Retinal pigment epithelial cell (primary cell): ENCODE measurements at regions not wholly inside any gene's neighbourhood (a gene's known extent, or its start where the extent isn't known, plus 50 kb on each side); places are given as distances from the start of the nearest gene placed in this dataset.
"Not testable (repeated sequence)": the region's sequence is repeated elsewhere in the genome, so short reads cannot be mapped to it uniquely, and the experiment has no call there.

Experiments used
- DNase-seq: peaks from one replicate; pipeline ENCODE4 v3.0.0-alpha.2; 2010; ENCODE audit warnings: low read depth
- H3K4me3 ChIP-seq: 2 replicates; pipeline ENCODE4 v1.5.1; 2011; ENCODE audit warnings: mild to moderate bottlenecking, low read length, control low read depth, moderate library complexity
- TF ChIP-seq, protein P1 (sequence below): conservative IDR thresholded peaks from 2 replicates; pipeline ENCODE4 v1.5.1; 2011; ENCODE audit warnings: low read depth, low read length, control low read depth, inconsistent platforms

DNA sequence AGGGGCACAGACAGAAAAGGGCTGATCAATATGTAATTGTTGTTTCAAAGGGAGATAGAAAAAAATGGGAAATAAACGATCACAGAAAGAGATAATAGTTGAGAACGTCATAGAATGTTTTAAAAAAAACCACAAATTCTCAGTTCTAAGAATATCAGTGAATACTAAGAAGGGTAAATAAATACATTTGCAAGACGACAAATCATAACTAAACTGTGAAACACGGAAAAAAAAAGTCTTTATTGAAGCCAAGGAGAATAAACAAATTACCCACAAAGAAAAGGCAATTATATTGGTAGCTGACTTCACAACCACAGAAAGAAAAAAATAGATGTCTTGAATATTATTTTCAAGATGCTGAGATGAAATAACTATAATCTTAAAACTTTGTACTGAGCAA, 305.2 kb upstream of the STEAP1 start:
- TF ChIP-seq, protein P1, sequence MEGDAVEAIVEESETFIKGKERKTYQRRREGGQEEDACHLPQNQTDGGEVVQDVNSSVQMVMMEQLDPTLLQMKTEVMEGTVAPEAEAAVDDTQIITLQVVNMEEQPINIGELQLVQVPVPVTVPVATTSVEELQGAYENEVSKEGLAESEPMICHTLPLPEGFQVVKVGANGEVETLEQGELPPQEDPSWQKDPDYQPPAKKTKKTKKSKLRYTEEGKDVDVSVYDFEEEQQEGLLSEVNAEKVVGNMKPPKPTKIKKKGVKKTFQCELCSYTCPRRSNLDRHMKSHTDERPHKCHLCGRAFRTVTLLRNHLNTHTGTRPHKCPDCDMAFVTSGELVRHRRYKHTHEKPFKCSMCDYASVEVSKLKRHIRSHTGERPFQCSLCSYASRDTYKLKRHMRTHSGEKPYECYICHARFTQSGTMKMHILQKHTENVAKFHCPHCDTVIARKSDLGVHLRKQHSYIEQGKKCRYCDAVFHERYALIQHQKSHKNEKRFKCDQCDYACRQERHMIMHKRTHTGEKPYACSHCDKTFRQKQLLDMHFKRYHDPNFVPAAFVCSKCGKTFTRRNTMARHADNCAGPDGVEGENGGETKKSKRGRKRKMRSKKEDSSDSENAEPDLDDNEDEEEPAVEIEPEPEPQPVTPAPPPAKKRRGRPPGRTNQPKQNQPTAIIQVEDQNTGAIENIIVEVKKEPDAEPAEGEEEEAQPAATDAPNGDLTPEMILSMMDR, result no peak
- DNase-seq, result no peak
- H3K4me3 ChIP-seq, result no peak overlapping the region

DNA sequence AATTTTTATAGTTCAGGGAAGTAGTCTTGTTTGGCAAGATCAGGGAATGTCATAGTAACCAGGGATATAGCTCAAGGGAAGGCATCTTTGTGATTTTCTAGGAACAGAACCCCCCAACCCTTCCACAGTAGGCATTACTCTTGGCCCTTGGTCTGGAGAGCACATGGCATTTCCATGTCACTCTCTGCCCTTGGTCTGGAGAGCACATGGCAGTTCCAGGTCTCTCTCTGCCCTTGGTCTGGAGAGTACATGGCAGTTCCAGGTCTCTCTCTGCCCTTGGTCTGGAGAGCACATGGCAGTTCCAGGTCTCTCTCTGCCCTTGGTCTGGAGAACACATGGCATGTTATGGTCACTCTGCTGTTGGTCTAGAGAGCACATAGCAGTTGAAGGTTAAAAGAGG, 297.2 kb upstream of the STEAP1 start:
- not testable (repeated sequence) for DNase-seq, H3K4me3 ChIP-seq

DNA sequence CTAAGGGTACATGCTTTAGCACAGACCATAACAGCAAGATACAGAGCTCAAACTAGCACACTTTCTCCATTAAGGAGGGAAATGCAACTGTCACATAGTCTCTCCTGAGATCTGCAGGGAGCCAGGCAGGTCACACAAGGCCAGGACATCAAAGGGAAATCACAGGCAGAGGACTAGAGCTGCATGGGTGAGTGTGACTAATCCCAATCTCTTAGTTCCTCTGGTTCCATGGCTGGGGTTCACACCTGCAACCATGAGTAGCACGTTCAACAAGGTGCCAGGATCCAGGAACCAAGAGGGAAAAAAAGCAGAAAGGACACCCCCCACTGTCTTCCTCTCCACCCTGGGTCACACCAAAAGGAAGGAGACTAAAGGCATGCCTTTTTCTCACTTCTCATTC, 296.5 kb upstream of the STEAP1 start:
- no peak overlapping the region for H3K4me3 ChIP-seq
- TF ChIP-seq, protein P1, result no peak
- no peak for DNase-seq

DNA sequence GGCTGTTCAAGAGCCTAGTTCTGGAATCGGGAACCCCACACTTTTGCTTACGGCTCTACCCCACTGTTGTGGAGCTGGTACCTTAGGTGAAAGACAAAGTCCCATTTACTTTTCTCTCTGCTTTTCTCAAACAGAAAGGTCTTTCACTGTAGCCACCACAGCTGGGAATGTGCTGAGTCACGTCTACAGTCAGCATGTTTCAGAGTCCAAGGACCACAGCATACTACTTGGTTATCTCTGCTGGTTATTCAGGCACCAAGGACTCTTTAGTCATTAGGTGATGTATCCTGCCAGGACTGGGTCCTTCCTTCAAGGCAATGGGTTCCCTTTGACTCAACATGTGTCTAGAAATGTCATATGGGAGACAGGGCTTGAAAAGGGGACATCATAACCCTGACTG, 266.8 kb upstream of the STEAP1 start:
- DNase-seq, result no peak
- TF ChIP-seq, protein P1, result no peak
- H3K4me3 ChIP-seq, result no peak overlapping the region

DNA sequence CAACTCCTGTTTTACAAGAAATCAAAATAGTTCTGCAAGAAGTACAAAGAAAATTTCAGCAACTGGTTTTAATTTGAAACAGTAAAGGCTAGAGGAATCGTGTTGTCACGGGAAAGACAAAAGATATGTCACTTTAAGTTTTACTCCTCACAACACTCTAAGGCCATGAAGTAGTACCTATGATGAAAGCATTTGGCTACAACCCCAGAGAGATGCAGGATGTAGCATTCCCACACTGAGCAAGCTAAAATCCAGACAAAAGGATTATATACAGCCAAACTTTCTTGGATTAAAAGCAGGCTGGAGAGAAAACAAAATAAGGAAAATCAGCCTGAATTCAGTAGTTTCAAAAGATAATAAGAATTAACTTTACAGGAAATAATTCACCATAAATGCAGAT, 245.5 kb upstream of the STEAP1 start:
- no peak for DNase-seq
- TF ChIP-seq, protein P1, result no peak
- no peak overlapping the region for H3K4me3 ChIP-seq

DNA sequence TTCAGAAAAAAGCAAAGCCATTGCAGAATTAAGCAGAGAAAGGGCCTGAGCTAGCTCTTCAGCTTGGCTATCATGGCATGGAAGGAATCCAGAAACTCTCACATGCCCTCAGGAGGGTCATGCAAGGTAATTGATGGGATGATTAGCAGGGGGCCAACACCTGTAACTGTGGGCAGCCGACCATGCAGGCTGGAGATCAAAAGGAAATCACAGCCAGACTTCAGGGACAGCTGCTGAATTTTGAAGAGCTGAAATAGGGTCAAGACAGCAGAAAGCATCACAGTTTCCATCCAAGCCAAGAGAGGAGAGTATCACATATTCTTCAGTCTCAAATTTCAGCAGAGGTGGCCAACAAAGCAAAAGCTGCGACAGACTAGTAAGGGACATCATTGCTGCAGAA, 239.6 kb upstream of the STEAP1 start:
- H3K4me3 ChIP-seq, result no peak overlapping the region
- TF ChIP-seq, protein P1, result no peak
- no peak for DNase-seq

DNA sequence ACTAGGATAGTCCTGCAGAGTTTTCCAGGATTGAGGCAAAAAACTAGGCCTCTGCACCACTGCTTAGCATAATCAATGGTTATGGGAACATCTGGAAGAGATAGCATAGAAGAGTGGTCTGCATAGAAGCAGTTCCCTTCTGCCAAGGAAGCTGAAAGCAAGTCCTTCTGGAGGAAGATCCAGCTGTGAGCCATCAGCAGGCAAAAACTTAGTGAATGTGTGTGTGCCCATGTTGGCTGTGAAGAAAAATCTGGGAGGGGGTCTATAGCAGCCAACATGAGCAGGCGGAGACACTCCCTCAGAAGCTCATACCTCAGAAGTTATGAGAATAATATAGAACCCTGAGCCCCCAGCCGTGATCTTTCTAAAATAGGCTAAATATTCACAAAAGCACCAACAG, 228.1 kb upstream of the STEAP1 start:
- DNase-seq, result no peak
- TF ChIP-seq, protein P1, result no peak
- H3K4me3 ChIP-seq, result no peak overlapping the region

DNA sequence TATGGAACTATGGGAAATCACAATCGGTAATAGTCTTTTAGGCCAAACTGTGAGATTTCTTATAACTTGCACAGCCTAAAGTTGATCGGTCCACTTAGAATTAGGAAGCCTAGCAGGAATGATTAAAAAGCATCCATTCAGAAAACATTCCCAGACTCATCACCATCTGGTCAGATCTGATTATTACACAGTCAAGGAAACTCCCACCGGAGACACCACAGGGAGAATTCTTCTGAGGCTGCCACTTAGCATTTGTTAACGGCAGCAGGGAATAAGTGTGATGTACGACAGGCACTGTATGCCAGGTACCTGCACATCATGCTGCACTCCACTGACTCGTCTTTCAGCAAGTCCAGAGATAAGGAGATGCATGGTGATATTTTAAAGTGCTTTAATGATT, 227.6 kb upstream of the STEAP1 start:
- no peak for DNase-seq
- TF ChIP-seq, protein P1, result no peak
- no peak overlapping the region for H3K4me3 ChIP-seq
